ENCODE measurements at regions not wholly inside any gene's neighbourhood (a gene's known extent, or its start where the extent isn't known, plus 50 kb on each side); places are given as distances from the start of the nearest gene placed in this dataset.

GRCh38 chr17:56034197-56034635, 119.1 kb upstream of the ANKFN1 start:
- no peak for TF ChIP-seq CTCF (IDR thresholded peaks at IDR 0.05)
- no peak for TF ChIP-seq POLR2A (IDR thresholded peaks at IDR 0.05)

Measured in testis (tissue), 2 donors.